Breast epithelium (tissue), 4 donors: ENCODE measurements at regions not wholly inside any gene's neighbourhood (a gene's known extent, or its start where the extent isn't known, plus 50 kb on each side); places are given as distances from the start of the nearest gene placed in this dataset.

Experiments
- DNase-seq, 2 donors: peaks; one replicate each; pipeline ENCODE4 v3.0.0-alpha.2; 2019; ENCODE audit warnings: low spot score in 2 of 2
- H3K27ac ChIP-seq, 2 donors: fragments of 200-600 bp; sonication (generic) in 1 of 2; one replicate each; pipeline ENCODE4 v1.5.1; 2016 to 2019; ENCODE audit warnings: mild to moderate bottlenecking in 1 of 2
- H3K27me3 ChIP-seq, 2 donors: fragments of 200-600 bp; sonication (generic) in 1 of 2; one replicate each; pipeline versions ENCODE4 v1.5.1 to v1.6.0; 2017 to 2019; ENCODE audit warnings: control low read depth in 1 of 2, mild to moderate bottlenecking in 1 of 2
- H3K36me3 ChIP-seq: fragments of 200-600 bp; one replicate; pipeline ENCODE4 v1.5.1; 2019
- H3K4me1 ChIP-seq, 2 donors: fragments of 200-600 bp; sonication (generic); one replicate each; pipeline ENCODE4 v1.5.1; 2016 to 2019; ENCODE audit warnings: control low read depth in 1 of 2
- H3K4me3 ChIP-seq, 3 donors: fragments of 200-600 bp; sonication (generic); 1 replicate in 2 of 3; 2 replicates in 1 of 3; pipeline ENCODE4 v1.5.1; 2016 to 2019; ENCODE audit warnings: mild to moderate bottlenecking in 3 of 3, moderate library complexity in 2 of 3
- H3K9me3 ChIP-seq, 2 donors: fragments of 200-600 bp; sonication (generic) in 1 of 2; one replicate each; pipeline ENCODE4 v1.5.1; 2016 to 2019; ENCODE audit warnings: control low read depth in 1 of 2
- POLR2A ChIP-seq: fragments of 450-650 bp; IDR thresholded peaks from one replicate; pipeline ENCODE4 v1.6.1; 2016; ENCODE audit warnings: antibody characterized with exemption, mild to moderate bottlenecking, moderate library complexity
- POLR2AphosphoS5 ChIP-seq, 3 donors: sonication (generic); formaldehyde crosslinking; IDR thresholded peaks; one replicate each; pipeline ENCODE4 v1.6.1; 2017; ENCODE audit warnings: antibody characterized with exemption in 3 of 3
- intact Hi-C: fragments of 100-400 bp; cut with DNase I; formaldehyde crosslinking; loops from one replicate; pipeline ENCODE4 v1.15.1; 2023; ENCODE audit warnings: low total_unique reads
- TF ChIP-seq, protein P1 (sequence below), 3 donors: fragments of 450-650 bp; IDR thresholded peaks; one replicate each; pipeline ENCODE4 v1.5.1; 2016 to 2017; ENCODE audit warnings: antibody characterized with exemption in 3 of 3, mild to moderate bottlenecking in 3 of 3, moderate library complexity in 3 of 3

DNA sequence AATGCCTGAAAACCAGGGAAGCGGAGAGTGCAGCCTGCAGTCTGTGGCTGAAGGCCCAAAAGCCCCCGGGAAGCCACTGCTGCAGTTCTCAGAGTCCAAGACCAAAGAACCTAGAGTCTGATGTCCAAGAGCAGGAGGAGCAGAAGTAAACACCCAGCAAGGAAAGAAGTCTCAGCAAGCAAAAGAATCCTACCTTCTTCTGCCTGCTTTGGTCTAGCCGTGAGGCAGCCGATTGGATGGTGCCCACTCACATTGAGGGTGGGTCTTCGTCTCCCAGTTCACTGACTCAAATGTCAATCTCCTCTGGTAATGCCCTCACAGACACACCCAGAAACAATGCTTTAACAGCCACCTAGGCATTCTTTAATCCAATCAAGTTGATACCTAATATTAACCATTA lies 217.5 kb downstream of the PLA2G4A start:
- H3K36me3 ChIP-seq, result no peaks in the 10 kb centered on the region
- H3K27ac ChIP-seq, result no peak overlapping the region
- no peaks in the 10 kb centered on the region for H3K27me3 ChIP-seq
- intact Hi-C loops, result no loop called here
- DNase-seq, result no peak
- H3K4me3 ChIP-seq, result no peak overlapping the region
- no peak for TF ChIP-seq POLR2AphosphoS5 (IDR thresholded peaks at IDR 0.05)
- TF ChIP-seq POLR2A, result no peak
- TF ChIP-seq, protein P1, sequence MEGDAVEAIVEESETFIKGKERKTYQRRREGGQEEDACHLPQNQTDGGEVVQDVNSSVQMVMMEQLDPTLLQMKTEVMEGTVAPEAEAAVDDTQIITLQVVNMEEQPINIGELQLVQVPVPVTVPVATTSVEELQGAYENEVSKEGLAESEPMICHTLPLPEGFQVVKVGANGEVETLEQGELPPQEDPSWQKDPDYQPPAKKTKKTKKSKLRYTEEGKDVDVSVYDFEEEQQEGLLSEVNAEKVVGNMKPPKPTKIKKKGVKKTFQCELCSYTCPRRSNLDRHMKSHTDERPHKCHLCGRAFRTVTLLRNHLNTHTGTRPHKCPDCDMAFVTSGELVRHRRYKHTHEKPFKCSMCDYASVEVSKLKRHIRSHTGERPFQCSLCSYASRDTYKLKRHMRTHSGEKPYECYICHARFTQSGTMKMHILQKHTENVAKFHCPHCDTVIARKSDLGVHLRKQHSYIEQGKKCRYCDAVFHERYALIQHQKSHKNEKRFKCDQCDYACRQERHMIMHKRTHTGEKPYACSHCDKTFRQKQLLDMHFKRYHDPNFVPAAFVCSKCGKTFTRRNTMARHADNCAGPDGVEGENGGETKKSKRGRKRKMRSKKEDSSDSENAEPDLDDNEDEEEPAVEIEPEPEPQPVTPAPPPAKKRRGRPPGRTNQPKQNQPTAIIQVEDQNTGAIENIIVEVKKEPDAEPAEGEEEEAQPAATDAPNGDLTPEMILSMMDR (IDR thresholded peaks at IDR 0.05), result no peak
- no peaks in the 10 kb centered on the region for H3K4me1 ChIP-seq
- H3K9me3 ChIP-seq, result no peaks in the 10 kb centered on the region

DNA sequence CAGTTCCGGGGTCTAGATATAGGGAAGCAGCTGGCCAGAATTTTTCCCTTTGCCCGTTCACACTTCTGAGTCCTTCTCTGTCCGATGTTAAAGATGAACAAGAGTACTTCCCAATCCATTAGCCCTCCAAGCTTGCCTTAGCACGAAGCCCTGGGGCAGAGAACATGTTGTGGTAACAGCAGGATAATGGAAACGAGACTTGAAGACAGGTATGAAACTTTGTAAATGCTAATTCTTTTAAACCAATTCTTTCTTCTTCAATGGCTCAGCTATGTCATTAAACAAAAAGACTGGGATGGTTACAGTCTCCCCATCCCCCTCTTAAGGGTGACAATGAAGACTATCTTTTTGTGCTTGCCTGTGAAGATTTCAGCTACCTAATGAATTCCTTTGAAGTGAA lies 218.5 kb downstream of the PLA2G4A start:
- no peaks in the 10 kb centered on the region for H3K4me1 ChIP-seq
- no peaks in the 10 kb centered on the region for H3K27me3 ChIP-seq
- no peak overlapping the region for H3K4me3 ChIP-seq
- no peaks in the 10 kb centered on the region for H3K36me3 ChIP-seq
- TF ChIP-seq POLR2AphosphoS5 (IDR thresholded peaks at IDR 0.05), result no peak
- TF ChIP-seq POLR2A, result no peak
- TF ChIP-seq, protein P1 (IDR thresholded peaks at IDR 0.05), result no peak
- no peak overlapping the region for H3K27ac ChIP-seq
- H3K9me3 ChIP-seq, result no peaks in the 10 kb centered on the region
- DNase-seq, result no peak
- intact Hi-C loops, result no loop called here

DNA sequence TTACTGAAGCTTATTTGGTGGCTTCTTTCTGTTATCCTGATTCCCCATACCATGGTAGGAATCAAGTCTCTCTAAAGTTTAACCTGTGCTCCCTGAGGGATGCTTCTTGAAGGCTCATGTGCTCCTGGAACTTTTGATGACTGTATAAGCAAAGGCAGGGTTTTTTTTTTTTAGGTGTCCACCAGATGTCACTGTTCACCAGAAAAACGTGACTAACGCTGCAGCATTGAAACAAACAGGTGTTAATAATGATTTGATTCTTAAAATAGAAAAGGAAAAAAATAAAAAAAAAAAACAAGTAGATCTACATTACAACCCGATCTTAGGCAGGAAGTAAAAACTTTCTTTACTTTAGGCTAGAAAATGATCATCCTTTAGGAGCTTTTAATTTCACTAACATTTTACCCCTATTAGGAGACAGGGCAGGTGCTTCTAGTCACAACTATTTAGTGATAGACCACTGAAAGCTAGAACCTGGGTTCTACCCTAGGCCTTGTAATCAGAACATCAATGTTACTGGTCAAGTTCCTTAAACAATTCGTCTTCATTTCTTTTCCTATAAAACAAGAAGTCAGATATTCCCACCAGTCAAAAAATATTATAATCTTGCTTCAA lies 223.0 kb downstream of the PLA2G4A start:
- H3K9me3 ChIP-seq, result no peaks in the 10 kb centered on the region
- no peaks in the 10 kb centered on the region for H3K4me1 ChIP-seq
- no peaks in the 10 kb centered on the region for H3K36me3 ChIP-seq
- no peaks in the 10 kb centered on the region for H3K27me3 ChIP-seq
- no peak for DNase-seq
- no peak overlapping the region for H3K4me3 ChIP-seq
- H3K27ac ChIP-seq, result no peak overlapping the region
- TF ChIP-seq POLR2AphosphoS5 (IDR thresholded peaks at IDR 0.05), result no peak
- TF ChIP-seq, protein P1 (IDR thresholded peaks at IDR 0.05), result peak in 1 of 3 donors; percentile 35
- intact Hi-C loops, result no loop called here

DNA sequence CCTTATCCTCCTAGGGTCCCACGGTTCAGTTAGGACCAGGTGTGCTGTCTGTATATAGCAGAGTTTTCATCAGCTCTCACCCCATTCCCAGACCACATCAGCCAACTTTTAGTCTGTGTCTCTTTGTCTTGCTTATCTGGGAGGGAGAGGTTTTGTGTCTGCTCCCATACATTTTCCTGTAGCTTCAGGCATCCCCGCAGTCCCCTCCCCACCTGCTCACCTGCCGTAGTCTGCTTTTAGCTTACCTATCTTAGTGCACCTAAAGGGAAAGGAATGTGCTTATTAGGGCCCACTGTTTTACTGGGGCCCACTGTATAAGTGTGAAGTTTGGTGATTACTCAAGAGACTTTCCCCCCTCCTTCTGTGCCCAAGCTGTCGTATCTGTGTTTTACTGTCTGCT lies 225.1 kb downstream of the PLA2G4A start:
- H3K4me1 ChIP-seq, result no peaks in the 10 kb centered on the region
- DNase-seq, result no peak
- H3K36me3 ChIP-seq, result no peaks in the 10 kb centered on the region
- intact Hi-C loops, result no loop called here
- TF ChIP-seq, protein P1 (IDR thresholded peaks at IDR 0.05), result no peak
- TF ChIP-seq POLR2AphosphoS5 (IDR thresholded peaks at IDR 0.05) (no peak), POLR2A (no peak)
- H3K4me3 ChIP-seq, result no peak overlapping the region
- no peaks in the 10 kb centered on the region for H3K27me3 ChIP-seq
- H3K27ac ChIP-seq, result no peak overlapping the region
- no peaks in the 10 kb centered on the region for H3K9me3 ChIP-seq

DNA sequence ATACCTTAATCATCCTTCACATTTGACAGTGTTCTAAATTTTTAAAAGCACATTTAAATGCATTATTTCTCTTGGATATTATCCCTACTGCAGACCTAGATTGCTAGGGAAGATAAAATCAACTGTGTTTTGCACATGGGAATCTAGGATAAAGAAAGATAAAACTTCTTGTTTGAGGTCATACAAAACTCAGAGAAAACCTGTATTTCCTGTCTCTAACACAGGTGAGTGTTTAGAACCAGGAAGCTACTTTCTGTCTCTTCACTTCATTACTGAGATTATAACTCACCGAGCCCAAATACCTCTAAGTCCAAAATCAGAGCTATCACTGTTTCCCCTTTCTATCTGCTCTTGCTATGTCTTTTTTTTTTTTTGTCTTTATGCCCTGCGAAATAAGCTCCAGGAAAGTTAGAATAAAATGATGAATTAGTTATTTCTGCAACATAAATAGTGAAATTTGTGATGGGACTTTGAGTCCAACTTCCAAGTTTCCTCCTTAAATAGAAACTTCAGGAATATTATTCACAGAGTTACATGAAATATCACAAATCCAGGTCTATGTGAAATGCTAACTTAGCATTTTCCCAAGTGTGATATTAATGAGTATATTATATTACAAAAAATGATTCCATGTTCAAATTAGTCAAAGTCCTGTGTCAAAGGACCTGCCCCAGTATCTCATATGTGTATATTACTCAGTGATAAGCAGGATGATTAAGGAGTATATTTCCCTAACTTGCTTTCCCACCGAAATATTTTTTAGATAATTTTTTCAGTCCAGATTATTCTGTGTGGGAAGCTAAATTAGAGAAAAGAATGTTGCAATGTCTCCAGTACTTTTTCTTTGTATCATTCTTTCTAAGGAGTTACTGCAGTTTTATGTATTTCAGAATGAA lies 226.4 kb downstream of the PLA2G4A start:
- H3K36me3 ChIP-seq, result no peaks in the 10 kb centered on the region
- no peak for DNase-seq
- no peaks in the 10 kb centered on the region for H3K27me3 ChIP-seq
- no peak overlapping the region for H3K4me3 ChIP-seq
- H3K4me1 ChIP-seq, result no peaks in the 10 kb centered on the region
- H3K9me3 ChIP-seq, result no peaks in the 10 kb centered on the region
- intact Hi-C loops, result no loop called here
- no peak for TF ChIP-seq POLR2AphosphoS5 (IDR thresholded peaks at IDR 0.05)
- TF ChIP-seq POLR2A, result no peak
- H3K27ac ChIP-seq, result no peak overlapping the region
